ENCODE measurements at regions not wholly inside any gene's neighbourhood (a gene's known extent, or its start where the extent isn't known, plus 50 kb on each side); places are given as distances from the start of the nearest gene placed in this dataset.

DNA sequence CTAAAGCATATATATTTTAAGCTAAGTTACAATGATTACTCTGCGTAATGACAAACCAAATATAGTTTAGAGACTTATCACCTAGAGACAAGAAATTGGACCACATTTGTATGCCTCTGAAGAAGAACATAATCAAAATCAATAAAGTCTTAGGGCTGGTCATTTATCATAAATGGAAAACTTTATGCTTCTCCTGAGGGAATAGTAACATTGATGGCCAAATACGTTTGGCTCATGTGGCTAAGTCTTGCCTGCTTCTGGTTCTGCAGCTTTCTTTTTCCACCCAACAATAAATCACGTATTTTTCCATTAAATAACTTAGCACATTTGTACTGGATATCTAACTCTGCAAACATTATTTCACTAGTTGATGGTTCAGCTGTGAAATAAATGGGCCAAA, 458.4 kb downstream of the SLITRK1 start:
- TF ChIP-seq CTCF (IDR thresholded peaks at IDR 0.05) (no peak), POLR2A (IDR thresholded peaks at IDR 0.05) (no peak)
